ELR (cell line): ENCODE measurements at regions not wholly inside any gene's neighbourhood (a gene's known extent, or its start where the extent isn't known, plus 50 kb on each side); places are given as distances from the start of the nearest gene placed in this dataset.
A peak's percentile ranks its signal among the peaks of the same experiment; 100 is the strongest.

Source experiments
- DNase-seq: peaks from one replicate; pipeline ENCODE4 v3.0.0-alpha.2; 2015; ENCODE audit warnings: low read depth

GRCh38 chr20:51217347-51218045, 194.6 kb upstream of the KCNG1 start:
- DNase-seq: no peak

- no peak for DNase-seq
These were observed 193.9 kb upstream of the KCNG1 start for GRCh38 chr20:51216850-51217249.

- DNase-seq: no peak
These were observed 189.9 kb upstream of the KCNG1 start for GRCh38 chr20:51212816-51213215.

- DNase-seq: no peak
These were observed 188.3 kb upstream of the KCNG1 start for GRCh38 chr20:51211191-51211590.

- no peak for DNase-seq
These were observed 187.2 kb upstream of the KCNG1 start for GRCh38 chr20:51210084-51210483.

GRCh38 chr20:51208162-51208561, 185.3 kb upstream of the KCNG1 start:
- no peak for DNase-seq

- no peak for DNase-seq
These were observed 183.2 kb upstream of the KCNG1 start for GRCh38 chr20:51206032-51206662.

- no peak for DNase-seq
These were observed 181.9 kb upstream of the KCNG1 start for GRCh38 chr20:51204794-51205193.

GRCh38 chr20:51204051-51204715, 181.3 kb upstream of the KCNG1 start:
- no peak for DNase-seq

GRCh38 chr20:51202304-51202703, 179.4 kb upstream of the KCNG1 start:
- DNase-seq: no peak

- DNase-seq: peak; percentile 21
These were observed 177.0 kb upstream of the KCNG1 start for GRCh38 chr20:51199920-51200319.

- DNase-seq: no peak
These were observed 176.1 kb upstream of the KCNG1 start for GRCh38 chr20:51198876-51199523.

GRCh38 chr20:51198238-51198637, 175.3 kb upstream of the KCNG1 start:
- no peak for DNase-seq

GRCh38 chr20:51196991-51197651, 174.2 kb upstream of the KCNG1 start:
- DNase-seq: no peak

- no peak for DNase-seq
These were observed 173.1 kb upstream of the KCNG1 start for GRCh38 chr20:51195990-51196389.

- DNase-seq: peak; percentile 73
These were observed 172.6 kb upstream of the KCNG1 start for GRCh38 chr20:51195419-51195901.

- peak; percentile 93 for DNase-seq
These were observed 170.3 kb upstream of the KCNG1 start for GRCh38 chr20:51193066-51193772.

GRCh38 chr20:51190783-51191180, 167.9 kb upstream of the KCNG1 start:
- DNase-seq: no peak

GRCh38 chr20:51189814-51190782, 167.2 kb upstream of the KCNG1 start:
- no peak for DNase-seq

GRCh38 chr20:51188941-51189340, 166.0 kb upstream of the KCNG1 start:
- no peak for DNase-seq
